ENCODE measurements at regions not wholly inside any gene's neighbourhood (a gene's known extent, or its start where the extent isn't known, plus 50 kb on each side); places are given as distances from the start of the nearest gene placed in this dataset.

- TF ChIP-seq NR2C1 (IDR thresholded peaks at IDR 0.05) (no peak), SIN3A (IDR thresholded peaks at IDR 0.05; ENCODE audit: low read depth, low read length) (no peak), HDAC6 (IDR thresholded peaks at IDR 0.05; ENCODE audit: unreplicated experiment) (no peak)
- TF ChIP-seq, protein P1, sequence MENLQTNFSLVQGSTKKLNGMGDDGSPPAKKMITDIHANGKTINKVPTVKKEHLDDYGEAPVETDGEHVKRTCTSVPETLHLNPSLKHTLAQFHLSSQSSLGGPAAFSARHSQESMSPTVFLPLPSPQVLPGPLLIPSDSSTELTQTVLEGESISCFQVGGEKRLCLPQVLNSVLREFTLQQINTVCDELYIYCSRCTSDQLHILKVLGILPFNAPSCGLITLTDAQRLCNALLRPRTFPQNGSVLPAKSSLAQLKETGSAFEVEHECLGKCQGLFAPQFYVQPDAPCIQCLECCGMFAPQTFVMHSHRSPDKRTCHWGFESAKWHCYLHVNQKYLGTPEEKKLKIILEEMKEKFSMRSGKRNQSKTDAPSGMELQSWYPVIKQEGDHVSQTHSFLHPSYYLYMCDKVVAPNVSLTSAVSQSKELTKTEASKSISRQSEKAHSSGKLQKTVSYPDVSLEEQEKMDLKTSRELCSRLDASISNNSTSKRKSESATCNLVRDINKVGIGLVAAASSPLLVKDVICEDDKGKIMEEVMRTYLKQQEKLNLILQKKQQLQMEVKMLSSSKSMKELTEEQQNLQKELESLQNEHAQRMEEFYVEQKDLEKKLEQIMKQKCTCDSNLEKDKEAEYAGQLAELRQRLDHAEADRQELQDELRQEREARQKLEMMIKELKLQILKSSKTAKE (IDR thresholded peaks at IDR 0.05; ENCODE audit: low read depth, poor library complexity, severe bottlenecking) = no peak
Measured at GRCh38 chr5:36492984-36493654, 113.3 kb upstream of the SLC1A3 start (continued).

- no peak for ATAC-seq
- ChIA-PET RAD21 (ENCODE audit: unreplicated experiment) (no interaction called here), CTCF (interaction anchor here (0.7 to 3.1 kb wide), 2 partner anchors 12 to 202 kb away, joined by 3 to 13 read pairs; no protein-coding TSS in a partner anchor), POLR2A (no interaction called here), SMC1A (ENCODE audit: uncharacterized antibody, unreplicated experiment) (interaction anchor here (0.9 to 1.2 kb wide), 2 partner anchors 14 to 79 kb away, joined by 3 read pairs; no protein-coding TSS in a partner anchor)
- BruUV-seq (replicated peaks) = no TSS peak
- no peaks in the 10 kb centered on the region for H4K20me1 ChIP-seq (ENCODE audit: control insufficient read depth, insufficient read depth)
- no peak overlapping the region for H3K27ac ChIP-seq (ENCODE audit: control insufficient read depth, insufficient read depth)
- intact Hi-C loops (cut with micrococcal nuclease; ENCODE audit: unreplicated experiment) = no loop called here
- H3K4me3 ChIP-seq = no peak overlapping the region
- no peak for TF ChIP-seq ZNF622 (IDR thresholded peaks at IDR 0.05)
- TF ChIP-seq SPI1 (IDR thresholded peaks at IDR 0.05; ENCODE audit: borderline replicate concordance, insufficient read depth, low read depth, low read length) = peak; percentile 20; the same call in 1 of the 2 replicates
- no peaks in the 10 kb centered on the region for H3K4me1 ChIP-seq (ENCODE audit: control insufficient read depth, insufficient read depth, low read length)
- no peak for FAIRE-seq
- peaks cover 0 to 3% of the 10 kb centered on the region in 2 experiments; a peak in 2 of 4 replicates for H3K27me3 ChIP-seq (replicated peaks in 1 of 2; ENCODE audit: control insufficient read depth in 2 of 2, insufficient read depth in 2 of 2, low read length in 1 of 2)
- DNase-seq (ENCODE audit: low read depth, low spot score) = no peak
- no peaks in the 10 kb centered on the region for H3K36me3 ChIP-seq (ENCODE audit: control insufficient read depth in 2 of 2, insufficient read depth in 2 of 2, low read length in 1 of 2)
- no peak overlapping the region for H3K9ac ChIP-seq (ENCODE audit: control insufficient read depth, insufficient read depth, low read length)
- H3K79me2 ChIP-seq (ENCODE audit: control insufficient read depth, insufficient read depth, low read length) = no peaks in the 10 kb centered on the region
- 0% methylated on average over 1 of the region's 1 CpG for WGBS (ENCODE audit: insufficient coverage, insufficient replicate concordance, low lambda C conversion rate, missing lambda C conversion rate)
- no peak overlapping the region for H2AFZ ChIP-seq (ENCODE audit: control insufficient read depth, low read depth, low read length)
- no peaks in the 10 kb centered on the region for H3K9me3 ChIP-seq (replicated peaks; ENCODE audit: control insufficient read depth, insufficient read depth, low read length)
- in situ Hi-C loops (cut with MboI) = no loop called here
- H3K4me2 ChIP-seq (ENCODE audit: control insufficient read depth, insufficient read depth) = no peak overlapping the region
Measured at GRCh38 chr5:36494028-36494427, 112.4 kb upstream of the SLC1A3 start.
